Large intestine (tissue), 3 donors: ENCODE measurements at regions not wholly inside any gene's neighbourhood (a gene's known extent, or its start where the extent isn't known, plus 50 kb on each side); places are given as distances from the start of the nearest gene placed in this dataset.
"Not testable (repeated sequence)": the region's sequence is repeated elsewhere in the genome, so short reads cannot be mapped to it uniquely, and the experiment has no call there.

Source experiments
- DNase-seq, 2 donors: peaks; one replicate each; pipeline versions ENCODE4 v3.0.0 to v3.0.0-alpha.2; 2013
- H3K27ac ChIP-seq: one replicate; pipeline ENCODE4 v1.5.1; 2013; ENCODE audit warnings: low read length
- H3K27me3 ChIP-seq: 2 replicates; pipeline ENCODE4 v1.6.1; 2013; ENCODE audit warnings: low read length; ENCODE audit not compliant: control insufficient read depth, insufficient read depth
- H3K36me3 ChIP-seq: 2 replicates; pipeline ENCODE4 v1.6.1; 2013; ENCODE audit warnings: low read length; ENCODE audit not compliant: control insufficient read depth, insufficient read depth
- H3K4me1 ChIP-seq: one replicate; pipeline ENCODE4 v1.6.1; 2013; ENCODE audit warnings: low read length; ENCODE audit not compliant: control insufficient read depth, insufficient read depth
- H3K4me3 ChIP-seq: one replicate; pipeline ENCODE4 v1.5.1; 2013; ENCODE audit warnings: low read length
- H3K9me3 ChIP-seq: one replicate; pipeline ENCODE4 v1.6.1; 2013; ENCODE audit warnings: mild to moderate bottlenecking, low read depth, low read length, moderate library complexity; ENCODE audit not compliant: control insufficient read depth
- WGBS: methylation state at CpG from one replicate; pipeline ENCODE4 v1.1.5; 2013; ENCODE audit warnings: low lambda C conversion rate; ENCODE audit not compliant: insufficient coverage; 5-methylcytosine and 5-hydroxymethylcytosine counted together

- H3K27me3 ChIP-seq, result no peaks in the 10 kb centered on the region
- no peaks in the 10 kb centered on the region for H3K36me3 ChIP-seq
- no peak overlapping the region for H3K4me3 ChIP-seq
- H3K9me3 ChIP-seq, result no peaks in the 10 kb centered on the region
- H3K27ac ChIP-seq, result no peak overlapping the region
- no CpG with 5 or more reads among the region's 1 CpG for WGBS
- DNase-seq, result no peak
- H3K4me1 ChIP-seq, result no peaks in the 10 kb centered on the region
These were observed 415.8 kb upstream of the GRM7 start for GRCh38 chr3:6444888-6445658.

- no peak for DNase-seq
- Histone ChIP-seq H3K9me3 (no peaks in the 10 kb centered on the region), H3K27ac (no peak overlapping the region), H3K36me3 (no peaks in the 10 kb centered on the region), H3K27me3 (no peaks in the 10 kb centered on the region), H3K4me3 (no peak overlapping the region), H3K4me1 (no peaks in the 10 kb centered on the region)
- no CpG with 5 or more reads among the region's 5 CpGs for WGBS
These were observed 413.6 kb upstream of the GRM7 start for GRCh38 chr3:6447166-6447801.

- no peaks in the 10 kb centered on the region for H3K36me3 ChIP-seq
- H3K27me3 ChIP-seq, result no peaks in the 10 kb centered on the region
- H3K27ac ChIP-seq, result no peak overlapping the region
- WGBS, result no CpG with 5 or more reads among the region's 4 CpGs
- no peak overlapping the region for H3K4me3 ChIP-seq
- H3K4me1 ChIP-seq, result no peaks in the 10 kb centered on the region
- no peaks in the 10 kb centered on the region for H3K9me3 ChIP-seq
- no peak for DNase-seq
These were observed 412.9 kb upstream of the GRM7 start for GRCh38 chr3:6448011-6448410.

GRCh38 chr3:6449099-6449498 is 411.8 kb upstream of the GRM7 start:
- Histone ChIP-seq H3K4me1 (no peaks in the 10 kb centered on the region), H3K27ac (no peak overlapping the region), H3K9me3 (no peaks in the 10 kb centered on the region), H3K36me3 (no peaks in the 10 kb centered on the region), H3K27me3 (no peaks in the 10 kb centered on the region), H3K4me3 (no peak overlapping the region)
- WGBS, result 100% methylated on average over 1 of the region's 3 CpGs
- DNase-seq, result no peak

GRCh38 chr3:6452974-6453373 is 407.9 kb upstream of the GRM7 start:
- Histone ChIP-seq H3K27me3 (no peaks in the 10 kb centered on the region), H3K27ac (no peak overlapping the region)
- whole genome bisulfite sequencing, result no CpG with 5 or more reads among the region's 1 CpG

GRCh38 chr3:6455031-6455430 is 405.9 kb upstream of the GRM7 start:
- no peaks in the 10 kb centered on the region for H3K9me3 ChIP-seq
- no peaks in the 10 kb centered on the region for H3K36me3 ChIP-seq
- no peak for DNase-seq
- no peak overlapping the region for H3K27ac ChIP-seq
- no peak overlapping the region for H3K4me3 ChIP-seq
- no peaks in the 10 kb centered on the region for H3K27me3 ChIP-seq
- no peaks in the 10 kb centered on the region for H3K4me1 ChIP-seq
- no CpG with 5 or more reads among the region's 3 CpGs for WGBS

More at GRCh38 chr3:6452974-6453373, 407.9 kb upstream of the GRM7 start:
- no peaks in the 10 kb centered on the region for H3K36me3 ChIP-seq
- no peak overlapping the region for H3K4me3 ChIP-seq
- H3K4me1 ChIP-seq, result no peaks in the 10 kb centered on the region
- no peaks in the 10 kb centered on the region for H3K9me3 ChIP-seq
- no peak for DNase-seq

GRCh38 chr3:6467186-6467585 is 393.7 kb upstream of the GRM7 start:
- Histone ChIP-seq H3K4me3 (no peak overlapping the region), H3K9me3 (no peaks in the 10 kb centered on the region), H3K27me3 (no peaks in the 10 kb centered on the region), H3K36me3 (no peaks in the 10 kb centered on the region), H3K4me1 (no peaks in the 10 kb centered on the region), H3K27ac (no peak overlapping the region)
- no peak for DNase-seq

GRCh38 chr3:6468589-6468988 is 392.3 kb upstream of the GRM7 start:
- DNase-seq, result no peak
- Histone ChIP-seq H3K4me1 (no peaks in the 10 kb centered on the region), H3K4me3 (no peak overlapping the region), H3K36me3 (no peaks in the 10 kb centered on the region), H3K27me3 (no peaks in the 10 kb centered on the region), H3K9me3 (no peaks in the 10 kb centered on the region), H3K27ac (no peak overlapping the region)
- WGBS, result 78% methylated on average over 1 of the region's 7 CpGs

GRCh38 chr3:6471744-6472143 is 389.2 kb upstream of the GRM7 start:
- H3K36me3 ChIP-seq, result no peaks in the 10 kb centered on the region
- no CpG with 5 or more reads among the region's 8 CpGs for WGBS
- H3K4me1 ChIP-seq, result no peaks in the 10 kb centered on the region
- no peaks in the 10 kb centered on the region for H3K9me3 ChIP-seq
- no peak for DNase-seq
- H3K27me3 ChIP-seq, result no peaks in the 10 kb centered on the region
- H3K27ac ChIP-seq, result no peak overlapping the region
- no peak overlapping the region for H3K4me3 ChIP-seq

GRCh38 chr3:6490487-6491327 is 370.2 kb upstream of the GRM7 start:
- 96% methylated on average over 2 of the region's 34 CpGs for WGBS
- not testable (repeated sequence) for DNase-seq

More at GRCh38 chr3:6490487-6491327, 370.2 kb upstream of the GRM7 start:
- H3K36me3 ChIP-seq, H3K4me1 ChIP-seq, H3K27me3 ChIP-seq, H3K27ac ChIP-seq, H3K4me3 ChIP-seq, H3K9me3 ChIP-seq: not testable (repeated sequence)
